GM19468 (cell line): ENCODE measurements at regions not wholly inside any gene's neighbourhood (a gene's known extent, or its start where the extent isn't known, plus 50 kb on each side); places are given as distances from the start of the nearest gene placed in this dataset.
"Not testable (repeated sequence)": the region's sequence is repeated elsewhere in the genome, so short reads cannot be mapped to it uniquely, and the experiment has no call there.

Experiments used
- ATAC-seq: cut with Tn5 transposase; IDR thresholded peaks from one replicate; pipeline ENCODE4 v1.9.1; 2021; ENCODE audit warnings: mild to moderate bottlenecking, moderate library complexity, moderate number of reproducible peaks; ENCODE audit not compliant: unreplicated experiment; ENCODE audit errors: extremely low read depth

GRCh38 chr20:17891131-17891530, 77.5 kb downstream of the SNX5 start:
- not testable (repeated sequence) for ATAC-seq

GRCh38 chr20:17890330-17890729, 78.3 kb downstream of the SNX5 start:
- no peak for ATAC-seq

- ATAC-seq = no peak
Observed at GRCh38 chr20:17889226-17889625, 79.4 kb downstream of the SNX5 start.

- ATAC-seq = no peak
Observed at GRCh38 chr20:17888044-17888443, 80.5 kb downstream of the SNX5 start.

GRCh38 chr20:17887331-17888030, 81.1 kb downstream of the SNX5 start:
- no peak for ATAC-seq

- ATAC-seq = no peak
Observed at GRCh38 chr20:17885544-17885943, 83.0 kb downstream of the SNX5 start.

- ATAC-seq = no peak
Observed at GRCh38 chr20:17885076-17885475, 83.5 kb downstream of the SNX5 start.

- no peak for ATAC-seq
Observed at GRCh38 chr20:17884307-17885003, 84.1 kb downstream of the SNX5 start.

GRCh38 chr20:17883592-17884306, 84.8 kb downstream of the SNX5 start:
- no peak for ATAC-seq

- ATAC-seq = no peak
Observed at GRCh38 chr20:17882834-17883591, 85.6 kb downstream of the SNX5 start.

- no peak for ATAC-seq
Observed at GRCh38 chr20:17882065-17882833, 86.3 kb downstream of the SNX5 start.

- no peak for ATAC-seq
Observed at GRCh38 chr20:17881741-17882064, 86.9 kb downstream of the SNX5 start.

- no peak for ATAC-seq
Observed at GRCh38 chr20:17878912-17879602, 89.5 kb downstream of the SNX5 start.

GRCh38 chr20:17878069-17878911, 90.3 kb downstream of the SNX5 start:
- ATAC-seq = no peak

GRCh38 chr20:17875981-17876385, 92.6 kb downstream of the SNX5 start:
- no peak for ATAC-seq

GRCh38 chr20:17875106-17875980, 93.3 kb downstream of the SNX5 start:
- ATAC-seq = no peak

GRCh38 chr20:17874271-17875105, 94.1 kb downstream of the SNX5 start:
- ATAC-seq = no peak
